GM23338 (cell line): ENCODE measurements at regions not wholly inside any gene's neighbourhood (a gene's known extent, or its start where the extent isn't known, plus 50 kb on each side); places are given as distances from the start of the nearest gene placed in this dataset.

Experiments used
- ATAC-seq: fragments of 200-7000 bp; cut with Tn5 transposase; 3 replicates; pipeline ENCODE4 v1.9.1; 2020
- DNase-seq: peaks from one replicate; pipeline ENCODE4 v3.0.0-alpha.2; 2015; ENCODE audit warnings: low spot score
- H2AFZ ChIP-seq: fragments of 200-600 bp; sonication (generic); 2 replicates; pipeline ENCODE4 v1.8.0; 2016; ENCODE audit warnings: antibody characterized with exemption, mild to moderate bottlenecking, moderate library complexity
- H3F3A ChIP-seq: fragments of 200-600 bp; sonication (generic); replicated peaks from 2 replicates; pipeline ENCODE4 v1.8.0; 2017; ENCODE audit warnings: antibody characterized with exemption, mixed run types, low read depth
- H3K27ac ChIP-seq: fragments of 200-600 bp; sonication (generic); 2 replicates; pipeline ENCODE4 v1.6.1; 2016; ENCODE audit warnings: low read depth
- H3K27me3 ChIP-seq: fragments of 200-600 bp; sonication (generic); 2 replicates; pipeline ENCODE4 v1.8.0; 2016; ENCODE audit warnings: mild to moderate bottlenecking, mixed run types, moderate library complexity; ENCODE audit not compliant: insufficient read depth
- H3K36me3 ChIP-seq: fragments of 200-600 bp; sonication (generic); 2 replicates; pipeline ENCODE4 v1.8.0; 2016; ENCODE audit warnings: mild to moderate bottlenecking; ENCODE audit not compliant: insufficient read depth
- H3K4me1 ChIP-seq: fragments of 200-600 bp; sonication (generic); 2 replicates; pipeline ENCODE4 v1.8.0; 2016; ENCODE audit warnings: mild to moderate bottlenecking, moderate library complexity; ENCODE audit not compliant: insufficient read depth
- H3K4me2 ChIP-seq: fragments of 200-600 bp; sonication (generic); 2 replicates; pipeline ENCODE4 v1.7.1; 2017; ENCODE audit warnings: mixed run types
- H3K4me3 ChIP-seq: fragments of 200-600 bp; sonication (generic); 2 replicates; pipeline ENCODE4 v1.6.1; 2016; ENCODE audit warnings: mixed run types
- H3K79me2 ChIP-seq: fragments of 200-600 bp; sonication (generic); replicated peaks from 2 replicates; pipeline ENCODE4 v1.8.0; 2017; ENCODE audit warnings: mild to moderate bottlenecking; ENCODE audit not compliant: insufficient read depth
- H3K9me2 ChIP-seq: fragments of 200-600 bp; sonication (generic); 2 replicates; pipeline ENCODE4 v1.8.0; 2017; ENCODE audit not compliant: insufficient read depth
- H4K20me1 ChIP-seq: fragments of 200-600 bp; sonication (generic); replicated peaks from 2 replicates; pipeline ENCODE4 v1.8.0; 2017; ENCODE audit warnings: mild to moderate bottlenecking; ENCODE audit not compliant: insufficient read depth
- H3K27ac Mint-ChIP-seq: 2 replicates; pipeline ENCODE4 v1.8.0; 2020; ENCODE audit warnings: inconsistent platforms, mild to moderate bottlenecking, moderate library complexity, mixed read lengths
- H3K27me3 Mint-ChIP-seq: 3 replicates; pipeline ENCODE4 v1.8.0; 2022; ENCODE audit warnings: low read depth, mild to moderate bottlenecking, moderate library complexity, mixed read lengths, inconsistent platforms; ENCODE audit not compliant: insufficient read depth, poor library complexity
- H3K36me3 Mint-ChIP-seq: 3 replicates; pipeline ENCODE4 v1.8.0; 2021; ENCODE audit warnings: low read depth, mild to moderate bottlenecking, inconsistent platforms, moderate library complexity, mixed read lengths
- H3K4me1 Mint-ChIP-seq: 3 replicates; pipeline ENCODE4 v1.8.0; 2020; ENCODE audit warnings: mild to moderate bottlenecking, inconsistent platforms, mixed read lengths
- H3K4me3 Mint-ChIP-seq: 3 replicates; pipeline ENCODE4 v1.8.0; 2021; ENCODE audit warnings: moderate library complexity, mild to moderate bottlenecking, inconsistent platforms, mixed read lengths
- H3K9me3 Mint-ChIP-seq: 3 replicates; pipeline ENCODE4 v1.8.0; 2020; ENCODE audit warnings: moderate library complexity, mild to moderate bottlenecking, inconsistent platforms, mixed read lengths
- CREB1 ChIP-seq: fragments of 250-450 bp; sonication (Bioruptor Pico); IDR thresholded peaks from 2 replicates; pipeline ENCODE4 v1.5.0; 2020; ENCODE audit warnings: low read depth, mild to moderate bottlenecking, moderate library complexity
- EZH2 ChIP-seq: fragments of 200-600 bp; sonication (generic); IDR thresholded peaks from one replicate; pipeline ENCODE4 v1.8.0; 2017; ENCODE audit warnings: antibody characterized with exemption, mild to moderate bottlenecking, low read depth; ENCODE audit not compliant: unreplicated experiment
- EZH2phosphoT487 ChIP-seq: fragments of 200-600 bp; sonication (generic); IDR thresholded peaks from one replicate; pipeline ENCODE4 v1.8.1; 2018; ENCODE audit warnings: antibody characterized with exemption; ENCODE audit not compliant: unreplicated experiment
- NANOG ChIP-seq: IDR thresholded peaks from 2 replicates; pipeline ENCODE4 v1.6.1; 2016; ENCODE audit warnings: antibody characterized with exemption, borderline replicate concordance
- POLR2AphosphoS5 ChIP-seq: IDR thresholded peaks from 2 replicates; pipeline ENCODE4 v1.6.1; 2016; ENCODE audit warnings: antibody characterized with exemption, low read depth
- ZNF331 ChIP-seq: fragments of 250-450 bp; sonication (Bioruptor Pico); IDR thresholded peaks from 2 replicates; pipeline ENCODE4 v1.5.0; 2020; ENCODE audit warnings: low read depth, mild to moderate bottlenecking, moderate library complexity
- TF ChIP-seq, protein P1 (sequence below): fragments of 250-450 bp; sonication (Bioruptor Pico); IDR thresholded peaks from 2 replicates; pipeline ENCODE4 v1.5.0; 2020; ENCODE audit warnings: mild to moderate bottlenecking, moderate library complexity
- TF ChIP-seq, protein P2 (sequence below): IDR thresholded peaks from 2 replicates; pipeline ENCODE4 v1.6.1; 2016; ENCODE audit warnings: antibody characterized with exemption
- TF ChIP-seq, protein P3 (sequence below): IDR thresholded peaks from one replicate; pipeline ENCODE4 v1.6.1; 2018; ENCODE audit warnings: antibody characterized with exemption; ENCODE audit not compliant: unreplicated experiment

DNA sequence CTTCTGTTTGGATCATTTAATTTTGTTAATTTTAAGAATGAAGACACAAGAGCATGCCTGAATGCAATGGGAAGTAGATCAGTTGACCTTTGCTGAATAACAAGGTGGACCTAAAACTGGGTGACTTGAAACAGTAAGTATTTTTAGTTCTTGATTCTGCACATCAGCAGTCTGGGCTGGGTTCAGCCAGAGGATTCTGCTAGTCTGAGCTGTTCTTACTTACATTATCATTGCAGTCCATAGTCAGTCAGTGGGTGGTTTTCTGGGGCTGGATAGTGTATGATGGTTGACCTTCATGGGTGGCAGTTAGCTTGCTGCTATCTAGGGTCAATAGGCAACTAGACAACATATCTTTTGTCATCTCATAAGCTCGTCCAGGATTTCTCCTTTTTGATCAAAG, 91.4 kb downstream of the HS3ST1 start:
- H3K36me3 ChIP-seq = no peaks in the 10 kb centered on the region
- H3K27ac ChIP-seq = no peak overlapping the region
- Mint-ChIP-seq H3K27me3 (no peaks in the 10 kb centered on the region), H3K36me3 (no peaks in the 10 kb centered on the region), H3K4me3 (no peak overlapping the region), H3K27ac (no peak overlapping the region), H3K9me3 (no peaks in the 10 kb centered on the region), H3K4me1 (0 out of 3 replicates have a peak, but pooled peaks cover 2% of the 10 kb centered on the region)
- DNase-seq (no peak), ATAC-seq (no peak)
- no peak overlapping the region for H3K4me2 ChIP-seq
- TF ChIP-seq, protein P1, sequence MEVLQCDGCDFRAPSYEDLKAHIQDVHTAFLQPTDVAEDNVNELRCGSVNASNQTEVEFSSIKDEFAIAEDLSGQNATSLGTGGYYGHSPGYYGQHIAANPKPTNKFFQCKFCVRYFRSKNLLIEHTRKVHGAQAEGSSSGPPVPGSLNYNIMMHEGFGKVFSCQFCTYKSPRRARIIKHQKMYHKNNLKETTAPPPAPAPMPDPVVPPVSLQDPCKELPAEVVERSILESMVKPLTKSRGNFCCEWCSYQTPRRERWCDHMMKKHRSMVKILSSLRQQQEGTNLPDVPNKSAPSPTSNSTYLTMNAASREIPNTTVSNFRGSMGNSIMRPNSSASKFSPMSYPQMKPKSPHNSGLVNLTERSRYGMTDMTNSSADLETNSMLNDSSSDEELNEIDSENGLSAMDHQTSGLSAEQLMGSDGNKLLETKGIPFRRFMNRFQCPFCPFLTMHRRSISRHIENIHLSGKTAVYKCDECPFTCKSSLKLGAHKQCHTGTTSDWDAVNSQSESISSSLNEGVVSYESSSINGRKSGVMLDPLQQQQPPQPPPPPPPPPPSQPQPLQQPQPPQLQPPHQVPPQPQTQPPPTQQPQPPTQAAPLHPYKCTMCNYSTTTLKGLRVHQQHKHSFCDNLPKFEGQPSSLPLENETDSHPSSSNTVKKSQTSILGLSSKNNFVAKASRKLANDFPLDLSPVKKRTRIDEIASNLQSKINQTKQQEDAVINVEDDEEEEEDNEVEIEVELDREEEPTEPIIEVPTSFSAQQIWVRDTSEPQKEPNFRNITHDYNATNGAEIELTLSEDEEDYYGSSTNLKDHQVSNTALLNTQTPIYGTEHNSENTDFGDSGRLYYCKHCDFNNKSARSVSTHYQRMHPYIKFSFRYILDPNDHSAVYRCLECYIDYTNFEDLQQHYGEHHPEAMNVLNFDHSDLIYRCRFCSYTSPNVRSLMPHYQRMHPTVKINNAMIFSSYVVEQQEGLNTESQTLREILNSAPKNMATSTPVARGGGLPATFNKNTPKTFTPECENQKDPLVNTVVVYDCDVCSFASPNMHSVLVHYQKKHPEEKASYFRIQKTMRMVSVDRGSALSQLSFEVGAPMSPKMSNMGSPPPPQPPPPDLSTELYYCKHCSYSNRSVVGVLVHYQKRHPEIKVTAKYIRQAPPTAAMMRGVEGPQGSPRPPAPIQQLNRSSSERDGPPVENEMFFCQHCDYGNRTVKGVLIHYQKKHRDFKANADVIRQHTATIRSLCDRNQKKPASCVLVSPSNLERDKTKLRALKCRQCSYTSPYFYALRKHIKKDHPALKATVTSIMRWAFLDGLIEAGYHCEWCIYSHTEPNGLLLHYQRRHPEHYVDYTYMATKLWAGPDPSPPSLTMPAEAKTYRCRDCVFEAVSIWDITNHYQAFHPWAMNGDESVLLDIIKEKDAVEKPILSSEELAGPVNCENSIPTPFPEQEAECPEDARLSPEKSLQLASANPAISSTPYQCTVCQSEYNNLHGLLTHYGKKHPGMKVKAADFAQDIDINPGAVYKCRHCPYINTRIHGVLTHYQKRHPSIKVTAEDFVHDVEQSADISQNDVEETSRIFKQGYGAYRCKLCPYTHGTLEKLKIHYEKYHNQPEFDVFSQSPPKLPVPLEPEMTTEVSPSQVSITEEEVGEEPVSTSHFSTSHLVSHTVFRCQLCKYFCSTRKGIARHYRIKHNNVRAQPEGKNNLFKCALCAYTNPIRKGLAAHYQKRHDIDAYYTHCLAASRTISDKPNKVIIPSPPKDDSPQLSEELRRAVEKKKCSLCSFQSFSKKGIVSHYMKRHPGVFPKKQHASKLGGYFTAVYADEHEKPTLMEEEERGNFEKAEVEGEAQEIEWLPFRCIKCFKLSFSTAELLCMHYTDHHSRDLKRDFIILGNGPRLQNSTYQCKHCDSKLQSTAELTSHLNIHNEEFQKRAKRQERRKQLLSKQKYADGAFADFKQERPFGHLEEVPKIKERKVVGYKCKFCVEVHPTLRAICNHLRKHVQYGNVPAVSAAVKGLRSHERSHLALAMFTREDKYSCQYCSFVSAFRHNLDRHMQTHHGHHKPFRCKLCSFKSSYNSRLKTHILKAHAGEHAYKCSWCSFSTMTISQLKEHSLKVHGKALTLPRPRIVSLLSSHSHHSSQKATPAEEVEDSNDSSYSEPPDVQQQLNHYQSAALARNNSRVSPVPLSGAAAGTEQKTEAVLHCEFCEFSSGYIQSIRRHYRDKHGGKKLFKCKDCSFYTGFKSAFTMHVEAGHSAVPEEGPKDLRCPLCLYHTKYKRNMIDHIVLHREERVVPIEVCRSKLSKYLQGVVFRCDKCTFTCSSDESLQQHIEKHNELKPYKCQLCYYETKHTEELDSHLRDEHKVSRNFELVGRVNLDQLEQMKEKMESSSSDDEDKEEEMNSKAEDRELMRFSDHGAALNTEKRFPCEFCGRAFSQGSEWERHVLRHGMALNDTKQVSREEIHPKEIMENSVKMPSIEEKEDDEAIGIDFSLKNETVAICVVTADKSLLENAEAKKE = no peak
- TF ChIP-seq EZH2phosphoT487 = no peak
- no peaks in the 10 kb centered on the region for H3K27me3 ChIP-seq
- no peak overlapping the region for H3K4me3 ChIP-seq
- H3K9me2 ChIP-seq = peaks cover 14% of the 10 kb centered on the region
- no peak overlapping the region for H2AFZ ChIP-seq
- H3F3A ChIP-seq = no peaks in the 10 kb centered on the region
- H4K20me1 ChIP-seq = no peaks in the 10 kb centered on the region
- no peaks in the 10 kb centered on the region for H3K79me2 ChIP-seq
- no peaks in the 10 kb centered on the region for H3K4me1 ChIP-seq

DNA sequence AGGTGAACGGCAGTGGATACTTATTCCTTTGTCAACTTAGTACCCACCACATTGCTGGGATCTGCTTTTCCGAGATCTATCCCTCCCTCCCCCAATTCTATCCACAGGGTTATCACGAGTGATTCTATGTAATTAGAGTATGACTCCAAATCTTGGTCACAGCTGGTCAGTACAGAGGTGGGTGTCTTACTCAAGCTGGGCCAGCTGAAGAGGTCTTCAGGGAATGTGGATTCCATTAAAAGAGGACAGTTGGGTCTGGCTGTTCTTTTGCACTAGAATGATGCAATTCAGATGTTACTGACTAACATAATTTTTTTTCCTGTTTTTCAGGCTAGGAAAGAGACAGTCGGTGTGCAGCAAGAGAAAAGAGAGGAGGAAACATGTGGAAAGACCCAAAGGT, 92.3 kb downstream of the HS3ST1 start:
- no peaks in the 10 kb centered on the region for H3K36me3 ChIP-seq
- H3K27ac Mint-ChIP-seq = no peak overlapping the region
- H3K27ac ChIP-seq = no peak overlapping the region
- no peaks in the 10 kb centered on the region for H3K79me2 ChIP-seq
- no peaks in the 10 kb centered on the region for H3K4me1 ChIP-seq
- no peak for ATAC-seq
- no peak overlapping the region for H3K4me3 ChIP-seq
- H3K4me1 Mint-ChIP-seq = 0 out of 3 replicates have a peak, but pooled peaks cover 2% of the 10 kb centered on the region
- H2AFZ ChIP-seq = no peak overlapping the region
- H4K20me1 ChIP-seq = no peaks in the 10 kb centered on the region
- H3K36me3 Mint-ChIP-seq = no peaks in the 10 kb centered on the region
- no peak for DNase-seq
- H3F3A ChIP-seq = no peaks in the 10 kb centered on the region
- H3K9me2 ChIP-seq = peaks cover 19% of the 10 kb centered on the region
- H3K27me3 ChIP-seq = no peaks in the 10 kb centered on the region
- H3K27me3 Mint-ChIP-seq = no peaks in the 10 kb centered on the region
- no peak overlapping the region for H3K4me2 ChIP-seq
- no peak overlapping the region for H3K4me3 Mint-ChIP-seq
- no peaks in the 10 kb centered on the region for H3K9me3 Mint-ChIP-seq
- TF ChIP-seq ZNF331 = no peak
- TF ChIP-seq, protein P2, sequence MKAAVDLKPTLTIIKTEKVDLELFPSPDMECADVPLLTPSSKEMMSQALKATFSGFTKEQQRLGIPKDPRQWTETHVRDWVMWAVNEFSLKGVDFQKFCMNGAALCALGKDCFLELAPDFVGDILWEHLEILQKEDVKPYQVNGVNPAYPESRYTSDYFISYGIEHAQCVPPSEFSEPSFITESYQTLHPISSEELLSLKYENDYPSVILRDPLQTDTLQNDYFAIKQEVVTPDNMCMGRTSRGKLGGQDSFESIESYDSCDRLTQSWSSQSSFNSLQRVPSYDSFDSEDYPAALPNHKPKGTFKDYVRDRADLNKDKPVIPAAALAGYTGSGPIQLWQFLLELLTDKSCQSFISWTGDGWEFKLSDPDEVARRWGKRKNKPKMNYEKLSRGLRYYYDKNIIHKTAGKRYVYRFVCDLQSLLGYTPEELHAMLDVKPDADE = no peak
- no peak for TF ChIP-seq EZH2phosphoT487
- TF ChIP-seq, protein P3, sequence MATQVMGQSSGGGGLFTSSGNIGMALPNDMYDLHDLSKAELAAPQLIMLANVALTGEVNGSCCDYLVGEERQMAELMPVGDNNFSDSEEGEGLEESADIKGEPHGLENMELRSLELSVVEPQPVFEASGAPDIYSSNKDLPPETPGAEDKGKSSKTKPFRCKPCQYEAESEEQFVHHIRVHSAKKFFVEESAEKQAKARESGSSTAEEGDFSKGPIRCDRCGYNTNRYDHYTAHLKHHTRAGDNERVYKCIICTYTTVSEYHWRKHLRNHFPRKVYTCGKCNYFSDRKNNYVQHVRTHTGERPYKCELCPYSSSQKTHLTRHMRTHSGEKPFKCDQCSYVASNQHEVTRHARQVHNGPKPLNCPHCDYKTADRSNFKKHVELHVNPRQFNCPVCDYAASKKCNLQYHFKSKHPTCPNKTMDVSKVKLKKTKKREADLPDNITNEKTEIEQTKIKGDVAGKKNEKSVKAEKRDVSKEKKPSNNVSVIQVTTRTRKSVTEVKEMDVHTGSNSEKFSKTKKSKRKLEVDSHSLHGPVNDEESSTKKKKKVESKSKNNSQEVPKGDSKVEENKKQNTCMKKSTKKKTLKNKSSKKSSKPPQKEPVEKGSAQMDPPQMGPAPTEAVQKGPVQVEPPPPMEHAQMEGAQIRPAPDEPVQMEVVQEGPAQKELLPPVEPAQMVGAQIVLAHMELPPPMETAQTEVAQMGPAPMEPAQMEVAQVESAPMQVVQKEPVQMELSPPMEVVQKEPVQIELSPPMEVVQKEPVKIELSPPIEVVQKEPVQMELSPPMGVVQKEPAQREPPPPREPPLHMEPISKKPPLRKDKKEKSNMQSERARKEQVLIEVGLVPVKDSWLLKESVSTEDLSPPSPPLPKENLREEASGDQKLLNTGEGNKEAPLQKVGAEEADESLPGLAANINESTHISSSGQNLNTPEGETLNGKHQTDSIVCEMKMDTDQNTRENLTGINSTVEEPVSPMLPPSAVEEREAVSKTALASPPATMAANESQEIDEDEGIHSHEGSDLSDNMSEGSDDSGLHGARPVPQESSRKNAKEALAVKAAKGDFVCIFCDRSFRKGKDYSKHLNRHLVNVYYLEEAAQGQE = no peak
- TF ChIP-seq CREB1 (CRISPR knock-in tag) = no peak
- no peak for TF ChIP-seq POLR2AphosphoS5
- TF ChIP-seq EZH2 = no peak
- no peak for TF ChIP-seq NANOG
